ENCODE measurements at regions not wholly inside any gene's neighbourhood (a gene's known extent, or its start where the extent isn't known, plus 50 kb on each side); places are given as distances from the start of the nearest gene placed in this dataset.

- no peak for TF ChIP-seq EZH2 (IDR thresholded peaks at IDR 0.05; ENCODE audit: insufficient read depth, low read length)
- no peak for TF ChIP-seq CTCF (IDR thresholded peaks at IDR 0.05; ENCODE audit: insufficient read depth, low read depth, low read length)
Observed at GRCh38 chr7:152959610-152960009, 200.1 kb downstream of the ACTR3B start.
